ENCODE measurements at regions not wholly inside any gene's neighbourhood (a gene's known extent, or its start where the extent isn't known, plus 50 kb on each side); places are given as distances from the start of the nearest gene placed in this dataset.

- POLR2A ChIA-PET: no interaction called here
Observed at GRCh38 chr11:86119077-86119476, 50.2 kb upstream of the PICALM start.

More at GRCh38 chr11:86119077-86119476, 50.2 kb upstream of the PICALM start:
- CTCF ChIA-PET: no interaction called here
- no peak for ATAC-seq
- no peaks in the 10 kb centered on the region for H3K36me3 ChIP-seq (ENCODE audit: control insufficient read depth, insufficient read depth, low read length)
- no peak overlapping the region for H3K27ac ChIP-seq (ENCODE audit: low read length)
- intact Hi-C loops (cut with micrococcal nuclease; ENCODE audit: unreplicated experiment) (no loop called here), in situ Hi-C loops (cut with HindIII; ENCODE audit: low pct_unique_long_range_greater_than_20kb, low sequenced_read_pairs) (no loop called here)
- DNase-seq (ENCODE audit: low read depth, low spot score): no peak
- TF ChIP-seq SIN3A (IDR thresholded peaks at IDR 0.05; ENCODE audit: borderline replicate concordance, insufficient read depth, low read depth, low read length) (no peak), POLR2AphosphoS5 (IDR thresholded peaks at IDR 0.05; ENCODE audit: low read depth, low read length) (no peak), TCF7L2 (IDR thresholded peaks at IDR 0.05; ENCODE audit: low read depth, low read length) (no peak), CTCF (IDR thresholded peaks at IDR 0.05) (no peak)
- H3K27me3 ChIP-seq (ENCODE audit: control insufficient read depth, insufficient read depth, low read length): no peaks in the 10 kb centered on the region; the same call in 1 of the 2 replicates
- no TSS peak for BruUV-seq (replicated peaks)
- H3K4me3 ChIP-seq (ENCODE audit: low read depth in 2 of 2, low read length in 2 of 2): no peak overlapping the region
- H3K9me3 ChIP-seq (ENCODE audit: control insufficient read depth, insufficient read depth, low read depth, low read length): no peaks in the 10 kb centered on the region
- H3K4me1 ChIP-seq (ENCODE audit: control insufficient read depth, insufficient read depth, low read length): peaks cover 10% of the 10 kb centered on the region; the same call in 1 of the 2 replicates

Measured in Panc1 (cell line).